Naive B cell (primary cell): ENCODE measurements at regions not wholly inside any gene's neighbourhood (a gene's known extent, or its start where the extent isn't known, plus 50 kb on each side); places are given as distances from the start of the nearest gene placed in this dataset.

ENCODE experiments used
- ATAC-seq, 2 donors: fragments of 150-1000 bp; cut with Tn5 transposase; 2 replicates each; pipeline ENCODE4 v1.10.0; 2021; ENCODE audit warnings: low read depth in 2 of 2, mild to moderate bottlenecking in 2 of 2, moderate library complexity in 2 of 2
- DNase-seq: peaks from one replicate; pipeline ENCODE4 v3.0.0; 2022
- H3K27ac Mint-ChIP-seq, 6 donors: one replicate each; pipeline ENCODE4 v1.8.0; 2020 to 2022; ENCODE audit warnings: mild to moderate bottlenecking in 6 of 6, mixed read lengths in 6 of 6, moderate library complexity in 5 of 6, inconsistent platforms in 2 of 6
- H3K27me3 Mint-ChIP-seq, 3 donors: one replicate each; pipeline ENCODE4 v1.8.0; 2021 to 2022; ENCODE audit warnings: mixed read lengths in 3 of 3, mild to moderate bottlenecking in 1 of 3
- H3K36me3 Mint-ChIP-seq, 2 donors: one replicate each; pipeline ENCODE4 v1.8.0; 2020 to 2022; ENCODE audit warnings: mixed read lengths in 2 of 2, inconsistent platforms in 1 of 2, mild to moderate bottlenecking in 1 of 2
- H3K4me1 Mint-ChIP-seq, 3 donors: one replicate each; pipeline ENCODE4 v1.8.0; 2020 to 2022; ENCODE audit warnings: mixed read lengths in 3 of 3, inconsistent platforms in 1 of 3, mild to moderate bottlenecking in 1 of 3, moderate library complexity in 1 of 3
- H3K4me3 Mint-ChIP-seq, 8 donors: one replicate each; pipeline ENCODE4 v1.8.0; 2020 to 2022; ENCODE audit warnings: mild to moderate bottlenecking in 8 of 8, mixed read lengths in 8 of 8, moderate library complexity in 8 of 8, inconsistent platforms in 2 of 8
- H3K9me3 Mint-ChIP-seq, 7 donors: one replicate each; pipeline ENCODE4 v1.8.0; 2020 to 2022; ENCODE audit warnings: mixed read lengths in 7 of 7, mild to moderate bottlenecking in 5 of 7, inconsistent platforms in 2 of 7, moderate library complexity in 1 of 7

DNA sequence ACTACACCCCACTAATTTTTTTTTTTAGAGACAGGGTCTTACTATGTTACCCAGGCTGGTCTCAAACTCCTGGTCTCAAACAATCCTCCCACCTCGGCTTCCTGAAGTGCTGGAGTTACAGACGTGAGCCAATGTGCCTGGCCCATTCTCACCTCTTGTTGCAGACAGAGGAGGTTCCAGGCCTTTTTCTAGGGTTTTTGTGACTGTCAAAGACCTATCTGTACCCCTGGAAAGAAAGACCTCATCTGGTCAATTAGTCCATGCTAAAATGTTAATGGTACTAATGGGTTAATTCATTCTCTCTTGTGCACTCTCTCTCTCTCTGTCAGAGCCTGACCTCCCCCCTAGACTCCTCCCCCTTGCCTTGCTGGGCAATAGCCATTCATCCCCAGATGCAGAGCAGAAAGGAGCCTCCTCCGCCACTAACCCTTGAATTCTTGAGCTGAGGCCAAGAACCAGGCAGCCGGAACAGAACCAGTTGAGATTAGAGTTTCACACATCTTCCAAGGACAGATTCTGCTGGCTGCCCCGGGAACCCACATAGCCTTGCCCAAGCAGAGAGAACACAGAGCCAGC lies 209.7 kb downstream of the SKIDA1 start:
- DNase-seq (no peak), ATAC-seq (no peak)
- Mint-ChIP-seq H3K27me3 (peaks cover 0 to 11% (median 4%) of the 10 kb centered on the region in 3 donors), H3K9me3 (peaks cover 0 to 5% (median 3%) of the 10 kb centered on the region in 7 donors), H3K36me3 (no peaks in the 10 kb centered on the region), H3K4me3 (no peak overlapping the region), H3K27ac (no peak overlapping the region), H3K4me1 (no peaks in the 10 kb centered on the region)

DNA sequence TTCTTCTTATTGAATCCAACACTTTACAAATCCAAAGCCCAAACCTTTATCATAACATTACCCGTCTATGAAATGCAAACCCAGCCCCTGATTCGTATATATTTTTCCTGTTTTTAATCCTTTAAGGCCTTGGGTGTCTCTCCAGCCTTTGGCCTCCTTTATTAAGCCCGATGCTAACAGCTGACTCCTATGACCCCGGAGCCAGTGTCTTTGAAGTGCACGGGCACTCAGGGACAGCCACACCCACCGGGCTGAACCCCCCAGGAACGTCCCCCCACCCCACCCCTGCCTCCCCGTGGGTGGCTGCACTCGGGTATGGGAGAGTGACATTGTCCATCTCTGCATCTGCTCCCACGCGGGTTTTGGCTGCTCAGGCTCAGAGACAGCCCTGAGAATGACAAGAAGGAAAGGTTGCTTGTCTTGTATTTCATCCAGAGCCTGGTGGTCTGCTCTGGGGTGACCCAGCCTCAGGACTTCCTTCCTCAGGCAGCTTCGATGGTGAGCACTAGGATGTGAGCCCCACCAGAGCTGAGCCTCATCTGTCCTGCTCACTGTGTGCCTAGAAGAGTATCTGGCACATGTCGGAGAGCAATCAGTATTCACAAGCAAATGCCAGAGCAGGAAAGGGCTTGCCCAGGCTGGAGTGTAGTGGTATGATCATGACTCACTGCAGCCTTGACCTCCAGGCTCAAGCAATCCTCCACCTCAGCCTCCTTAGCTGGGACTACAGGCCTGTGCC lies 210.4 kb downstream of the SKIDA1 start:
- Mint-ChIP-seq H3K27ac (no peak overlapping the region), H3K36me3 (no peaks in the 10 kb centered on the region), H3K27me3 (peaks cover 0 to 11% (median 4%) of the 10 kb centered on the region in 3 donors), H3K4me1 (no peaks in the 10 kb centered on the region), H3K4me3 (no peak overlapping the region), H3K9me3 (peaks cover 0 to 5% (median 1%) of the 10 kb centered on the region in 7 donors)
- no peak for ATAC-seq
- DNase-seq = no peak

GRCh38 chr10:21314111-21314626 lies 211.3 kb downstream of the SKIDA1 start:
- Mint-ChIP-seq H3K36me3 (no peaks in the 10 kb centered on the region), H3K4me3 (no peak overlapping the region), H3K27me3 (peaks cover 0 to 8% (median 4%) of the 10 kb centered on the region in 3 donors), H3K4me1 (no peaks in the 10 kb centered on the region), H3K27ac (no peak overlapping the region), H3K9me3 (peaks cover 0 to 5% (median 2%) of the 10 kb centered on the region in 7 donors)
- no peak for ATAC-seq
- DNase-seq = no peak

GRCh38 chr10:21313691-21314090 lies 211.8 kb downstream of the SKIDA1 start:
- peaks cover 0 to 5% (median 2%) of the 10 kb centered on the region in 7 donors for H3K9me3 Mint-ChIP-seq
- H3K4me1 Mint-ChIP-seq = no peaks in the 10 kb centered on the region

DNA sequence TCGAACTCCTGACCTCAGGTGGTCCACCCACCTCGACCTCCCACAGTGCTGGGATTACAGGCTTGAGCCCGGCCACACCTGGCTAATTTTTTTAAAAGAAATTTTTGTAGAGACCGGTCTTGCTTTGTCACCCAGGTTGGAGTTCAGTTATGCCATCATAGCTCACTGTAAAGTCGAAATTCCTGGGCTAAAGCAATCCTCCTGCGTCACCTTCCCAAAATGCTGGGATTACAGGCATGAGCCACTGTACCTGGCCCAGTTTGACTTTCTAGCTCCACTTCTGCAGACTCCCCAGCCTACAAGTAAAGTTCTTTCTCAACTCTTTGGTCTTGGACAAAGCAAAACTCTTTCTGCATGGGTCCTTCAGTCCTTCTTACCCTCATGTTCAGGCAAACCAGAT lies 214.1 kb downstream of the SKIDA1 start:
- H3K36me3 Mint-ChIP-seq = no peaks in the 10 kb centered on the region
- no peak overlapping the region for H3K4me3 Mint-ChIP-seq
- H3K27me3 Mint-ChIP-seq = peaks cover 0 to 9% (median 0%) of the 10 kb centered on the region in 3 donors
- H3K4me1 Mint-ChIP-seq = no peaks in the 10 kb centered on the region
- H3K27ac Mint-ChIP-seq = no peak overlapping the region
- DNase-seq (no peak), ATAC-seq (no peak)
- peaks cover 0 to 4% (median 2%) of the 10 kb centered on the region in 7 donors for H3K9me3 Mint-ChIP-seq

More at GRCh38 chr10:21313691-21314090, 211.8 kb downstream of the SKIDA1 start:
- no peak for DNase-seq
- Mint-ChIP-seq H3K4me3 (no peak overlapping the region), H3K27ac (no peak overlapping the region), H3K27me3 (peaks cover 0 to 7% (median 3%) of the 10 kb centered on the region in 3 donors), H3K36me3 (no peaks in the 10 kb centered on the region)
- no peak for ATAC-seq

GRCh38 chr10:21309427-21309826 lies 216.1 kb downstream of the SKIDA1 start:
- Mint-ChIP-seq H3K9me3 (peaks cover 0 to 4% (median 0%) of the 10 kb centered on the region in 7 donors), H3K36me3 (no peaks in the 10 kb centered on the region), H3K4me3 (no peak overlapping the region), H3K4me1 (no peaks in the 10 kb centered on the region), H3K27ac (no peak overlapping the region), H3K27me3 (peaks cover 0 to 9% (median 0%) of the 10 kb centered on the region in 3 donors)
- ATAC-seq (no peak), DNase-seq (no peak)

GRCh38 chr10:21308946-21309345 lies 216.5 kb downstream of the SKIDA1 start:
- no peak for ATAC-seq
- Mint-ChIP-seq H3K4me1 (no peaks in the 10 kb centered on the region), H3K9me3 (peaks cover 0 to 4% (median 0%) of the 10 kb centered on the region in 7 donors), H3K36me3 (no peaks in the 10 kb centered on the region), H3K27ac (no peak overlapping the region), H3K27me3 (peaks cover 0 to 8% (median 0%) of the 10 kb centered on the region in 3 donors), H3K4me3 (no peak overlapping the region)
- no peak for DNase-seq

- H3K4me3 Mint-ChIP-seq = no peak overlapping the region
- H3K9me3 Mint-ChIP-seq = peaks cover 0 to 4% (median 0%) of the 10 kb centered on the region in 7 donors
- ATAC-seq = no peak
- no peak for DNase-seq
- H3K36me3 Mint-ChIP-seq = no peaks in the 10 kb centered on the region
- H3K4me1 Mint-ChIP-seq = no peaks in the 10 kb centered on the region
- no peak overlapping the region for H3K27ac Mint-ChIP-seq
- H3K27me3 Mint-ChIP-seq = peaks cover 0 to 5% (median 0%) of the 10 kb centered on the region in 3 donors
Measured at GRCh38 chr10:21308018-21308417, 217.5 kb downstream of the SKIDA1 start.

GRCh38 chr10:21304608-21305007 lies 220.9 kb downstream of the SKIDA1 start:
- ATAC-seq = no peak
- Mint-ChIP-seq H3K36me3 (no peaks in the 10 kb centered on the region), H3K4me3 (no peak overlapping the region), H3K27me3 (peaks cover 0 to 11% (median 6%) of the 10 kb centered on the region in 3 donors), H3K9me3 (peaks cover 0 to 2% (median 1%) of the 10 kb centered on the region in 7 donors), H3K27ac (no peak overlapping the region), H3K4me1 (no peaks in the 10 kb centered on the region)
- no peak for DNase-seq

- ATAC-seq = no peak
- Mint-ChIP-seq H3K27me3 (peaks cover 0 to 11% (median 6%) of the 10 kb centered on the region in 3 donors), H3K9me3 (peaks cover 0 to 2% (median 0%) of the 10 kb centered on the region in 7 donors), H3K36me3 (no peaks in the 10 kb centered on the region), H3K4me3 (no peak overlapping the region), H3K27ac (no peak overlapping the region), H3K4me1 (no peaks in the 10 kb centered on the region)
- no peak for DNase-seq
Measured at GRCh38 chr10:21304198-21304597, 221.3 kb downstream of the SKIDA1 start.

DNA sequence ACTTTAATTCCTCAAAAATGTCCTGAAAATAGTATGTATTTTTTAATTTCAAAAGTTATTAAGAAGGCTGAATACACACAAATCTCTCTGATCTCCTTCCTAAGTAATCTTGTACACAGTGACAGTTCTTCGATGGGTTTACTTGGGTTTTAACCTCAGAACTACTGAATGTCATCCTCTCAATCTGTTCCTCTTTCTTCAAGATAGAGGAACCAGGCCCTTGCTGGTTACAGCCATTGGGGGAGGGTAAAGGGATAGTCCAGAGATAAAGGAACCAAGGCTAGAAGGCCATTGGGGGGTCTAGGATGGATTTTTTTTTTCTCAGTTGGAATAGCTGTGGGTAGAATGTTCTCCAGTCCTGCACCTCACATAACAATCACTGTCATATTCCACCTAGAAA lies 224.9 kb downstream of the SKIDA1 start:
- Mint-ChIP-seq H3K4me1 (no peaks in the 10 kb centered on the region), H3K9me3 (peaks cover 0 to 2% (median 0%) of the 10 kb centered on the region in 7 donors), H3K36me3 (no peaks in the 10 kb centered on the region), H3K27me3 (peaks cover 4 to 12% (median 6%) of the 10 kb centered on the region in 3 donors), H3K4me3 (no peak overlapping the region), H3K27ac (no peak overlapping the region)
- DNase-seq = no peak
- ATAC-seq = no peak

DNA sequence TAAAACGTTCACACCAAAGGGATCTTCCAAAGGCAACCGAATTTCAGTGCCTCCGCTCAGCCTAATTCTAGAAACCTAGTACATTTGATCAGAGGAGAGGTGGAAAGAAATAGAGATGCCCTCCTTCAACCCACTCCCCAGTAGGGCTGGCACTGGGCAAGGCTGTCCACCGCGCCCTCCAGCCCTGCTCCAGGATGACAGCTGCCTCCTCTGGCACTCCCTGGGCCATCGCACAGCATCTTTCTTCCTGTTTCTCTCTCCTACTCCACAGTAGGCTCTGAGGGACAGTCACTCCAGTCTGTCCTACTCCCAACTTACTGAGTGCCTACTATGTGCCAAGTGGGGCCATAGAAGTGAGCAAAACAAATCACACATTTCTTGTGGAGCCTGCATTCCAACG lies 226.2 kb downstream of the SKIDA1 start:
- DNase-seq = no peak
- Mint-ChIP-seq H3K9me3 (peaks cover 0 to 2% (median 0%) of the 10 kb centered on the region in 7 donors), H3K27me3 (peaks cover 11 to 14% (median 11%) of the 10 kb centered on the region in 3 donors), H3K4me3 (no peak overlapping the region), H3K27ac (no peak overlapping the region), H3K4me1 (no peaks in the 10 kb centered on the region), H3K36me3 (no peaks in the 10 kb centered on the region)
- ATAC-seq = no peak

- Mint-ChIP-seq H3K9me3 (peaks cover 0 to 2% (median 0%) of the 10 kb centered on the region in 7 donors), H3K4me3 (no peak overlapping the region), H3K36me3 (no peaks in the 10 kb centered on the region), H3K27ac (no peak overlapping the region), H3K27me3 (peaks cover 14 to 17% (median 16%) of the 10 kb centered on the region in 3 donors), H3K4me1 (no peaks in the 10 kb centered on the region)
- no peak for ATAC-seq
- no peak for DNase-seq
Measured at GRCh38 chr10:21298701-21299100, 226.8 kb downstream of the SKIDA1 start.
